PC-9 (cell line): ENCODE measurements at regions not wholly inside any gene's neighbourhood (a gene's known extent, or its start where the extent isn't known, plus 50 kb on each side); places are given as distances from the start of the nearest gene placed in this dataset.
A peak's percentile ranks its signal among the peaks of the same experiment; 100 is the strongest.

Source experiments
- BruUV-seq: library from RNA; stranded (reverse); fragments of 400-500 nt; replicated peaks from 2 replicates; lab custom pipeline; 2021; lab: Mats Ljungman, UMichigan
- CTCF ChIA-PET: fragments of 300-600 bp; sonication (Branson Sonifier 250); formaldehyde crosslinking; loops from one replicate; lab custom pipeline; 2022; ENCODE audit warnings: antibody characterized with exemption; lab: Charles Lee
- POLR2A ChIA-PET: fragments of 300-600 bp; sonication (Branson Sonifier 250); formaldehyde crosslinking; loops from one replicate; lab custom pipeline; 2022; ENCODE audit warnings: antibody characterized with exemption; ENCODE audit not compliant: unreplicated experiment; lab: Charles Lee
- DNase-seq, 2 experiments: peaks; one replicate each; pipeline versions ENCODE4 v3.0.0 to v3.0.0-alpha.2; 2015 to 2022; ENCODE audit warnings: mixed read lengths in 1 of 2
- H2AFZ ChIP-seq: fragments of 200-600 bp; sonication (generic); 2 replicates; pipeline ENCODE4 v1.8.1; 2017; ENCODE audit warnings: antibody characterized with exemption
- H3F3A ChIP-seq: fragments of 200-600 bp; sonication (generic); 2 replicates; pipeline ENCODE4 v1.8.1; 2017; ENCODE audit warnings: antibody characterized with exemption, mild to moderate bottlenecking, low read depth; ENCODE audit not compliant: insufficient read depth
- H3K27ac ChIP-seq: fragments of 200-600 bp; sonication (generic); 2 replicates; pipeline ENCODE4 v1.6.1; 2016; ENCODE audit warnings: mixed run types
- H3K27me3 ChIP-seq: fragments of 200-600 bp; sonication (generic); 2 replicates; pipeline ENCODE4 v1.6.1; 2016; ENCODE audit warnings: low read depth, mixed run types; ENCODE audit not compliant: insufficient read depth
- H3K36me3 ChIP-seq: fragments of 200-600 bp; sonication (generic); 2 replicates; pipeline ENCODE4 v1.6.1; 2016; ENCODE audit warnings: low read depth, mixed run types
- H3K4me1 ChIP-seq: fragments of 200-600 bp; sonication (generic); replicated peaks from 2 replicates; pipeline ENCODE4 v1.6.1; 2016; ENCODE audit warnings: mixed run types; ENCODE audit not compliant: insufficient read depth
- H3K4me2 ChIP-seq: fragments of 200-600 bp; sonication (generic); 2 replicates; pipeline ENCODE4 v1.6.1; 2017; ENCODE audit warnings: mixed run types
- H3K4me3 ChIP-seq: fragments of 200-600 bp; sonication (generic); 2 replicates; pipeline ENCODE4 v1.6.1; 2016; ENCODE audit warnings: mixed run types
- H3K79me2 ChIP-seq: fragments of 200-600 bp; sonication (generic); 2 replicates; pipeline ENCODE4 v1.6.1; 2017; ENCODE audit warnings: low read depth, mixed run types
- H3K9me2 ChIP-seq: fragments of 200-600 bp; sonication (generic); 2 replicates; pipeline ENCODE4 v1.8.1; 2017; ENCODE audit warnings: mild to moderate bottlenecking; ENCODE audit not compliant: insufficient read depth
- H3K9me3 ChIP-seq: fragments of 200-600 bp; sonication (generic); 2 replicates; pipeline ENCODE4 v1.8.1; 2016; ENCODE audit warnings: low read depth; ENCODE audit not compliant: insufficient read depth
- H4K20me1 ChIP-seq: fragments of 200-600 bp; sonication (generic); 2 replicates; pipeline ENCODE4 v1.8.1; 2017; ENCODE audit not compliant: insufficient read depth
- CTCF ChIP-seq: fragments of 200-600 bp; sonication (generic); conservative IDR thresholded peaks from 2 replicates; pipeline ENCODE4 v1.6.1; 2017; ENCODE audit warnings: mixed run types, antibody characterized with exemption, mild to moderate bottlenecking, moderate library complexity
- EZH2 ChIP-seq: fragments of 200-600 bp; sonication (generic); IDR thresholded peaks from 2 replicates; pipeline ENCODE4 v1.8.0; 2017; ENCODE audit warnings: antibody characterized with exemption, low read depth
- intact Hi-C: fragments of 100-400 bp; cut with micrococcal nuclease; formaldehyde crosslinking; loops from one replicate; pipeline ENCODE4 v1.10.0; 2022; ENCODE audit not compliant: unreplicated experiment

GRCh38 chr20:62571669-62572344 is 70.5 kb upstream of the SLCO4A1 start:
- intact Hi-C loops = no loop called here
- Histone ChIP-seq H3K79me2 (no peaks in the 10 kb centered on the region), H3K36me3 (no peaks in the 10 kb centered on the region), H3K27me3 (peaks cover 94% of the 10 kb centered on the region), H3K27ac (no peak overlapping the region), H3K4me2 (no peak overlapping the region), H4K20me1 (peaks cover 5% of the 10 kb centered on the region; the same call in 1 of the 2 replicates), H3K4me1 (no peaks in the 10 kb centered on the region), H3K9me2 (no peaks in the 10 kb centered on the region), H3K9me3 (no peaks in the 10 kb centered on the region), H3K4me3 (no peak overlapping the region), H2AFZ (no peak overlapping the region), H3F3A (peaks cover 11% of the 10 kb centered on the region; the same call in 1 of the 2 replicates)
- DNase-seq = peak in 1 of 2 experiments; percentile 44
- POLR2A ChIA-PET = no interaction called here
- no TSS peak for BruUV-seq
- TF ChIP-seq CTCF (no peak), EZH2 (no peak)
- CTCF ChIA-PET = interaction anchor here (0.7 kb wide), 1 partner anchor 9 kb away, joined by 6 read pairs; no protein-coding TSS in a partner anchor

GRCh38 chr20:62572980-62573379 is 69.3 kb upstream of the SLCO4A1 start:
- Histone ChIP-seq H3K79me2 (no peaks in the 10 kb centered on the region), H3K36me3 (no peaks in the 10 kb centered on the region), H3K4me1 (no peaks in the 10 kb centered on the region), H3K4me3 (no peak overlapping the region), H2AFZ (no peak overlapping the region), H3K9me3 (no peaks in the 10 kb centered on the region), H3K27ac (no peak overlapping the region), H3F3A (peaks cover 11% of the 10 kb centered on the region; the same call in 1 of the 2 replicates), H3K27me3 (peaks cover 94% of the 10 kb centered on the region), H3K4me2 (no peak overlapping the region), H3K9me2 (no peaks in the 10 kb centered on the region), H4K20me1 (peaks cover 4% of the 10 kb centered on the region; the same call in 1 of the 2 replicates)
- no TSS peak for BruUV-seq
- intact Hi-C loops = no loop called here
- DNase-seq = no peak
- TF ChIP-seq CTCF = no peak
- no peak for TF ChIP-seq EZH2
- ChIA-PET POLR2A (no interaction called here), CTCF (no interaction called here)

GRCh38 chr20:62573817-62574216 is 68.5 kb upstream of the SLCO4A1 start:
- no TSS peak for BruUV-seq
- CTCF ChIA-PET = no interaction called here
- H3K27me3 ChIP-seq = peaks cover 94% of the 10 kb centered on the region

More at GRCh38 chr20:62573817-62574216, 68.5 kb upstream of the SLCO4A1 start:
- Histone ChIP-seq H3K4me2 (no peak overlapping the region), H3K4me1 (no peaks in the 10 kb centered on the region), H3K4me3 (no peak overlapping the region), H3F3A (peaks cover 11% of the 10 kb centered on the region; the same call in 1 of the 2 replicates), H4K20me1 (peaks cover 4% of the 10 kb centered on the region; the same call in 1 of the 2 replicates), H3K9me2 (no peaks in the 10 kb centered on the region), H3K27ac (no peak overlapping the region), H3K36me3 (no peaks in the 10 kb centered on the region), H3K9me3 (no peaks in the 10 kb centered on the region), H3K79me2 (no peaks in the 10 kb centered on the region), H2AFZ (no peak overlapping the region)
- no peak for TF ChIP-seq EZH2
- TF ChIP-seq CTCF = no peak
- POLR2A ChIA-PET = interaction anchor here (0.7 kb wide), 1 partner anchor 276 kb away, joined by 5 read pairs; no protein-coding TSS in a partner anchor
- intact Hi-C loops = no loop called here
- no peak for DNase-seq
